GM23248 (cell line): ENCODE measurements at regions not wholly inside any gene's neighbourhood (a gene's known extent, or its start where the extent isn't known, plus 50 kb on each side); places are given as distances from the start of the nearest gene placed in this dataset.

Experiments
- DNase-seq: peaks from one replicate; pipeline ENCODE4 v3.0.0-alpha.2; 2015
- H2AFZ ChIP-seq: fragments of 200-600 bp; sonication (generic); 2 replicates; pipeline ENCODE4 v1.6.1; 2016; ENCODE audit warnings: antibody characterized with exemption
- H3F3A ChIP-seq: fragments of 200-600 bp; sonication (generic); 2 replicates; pipeline ENCODE4 v1.6.1; 2016; ENCODE audit warnings: mild to moderate bottlenecking, antibody characterized with exemption, mixed run types; ENCODE audit not compliant: insufficient read depth
- H3K27ac ChIP-seq: fragments of 200-600 bp; sonication (generic); 2 replicates; pipeline ENCODE4 v1.5.1; 2016; ENCODE audit warnings: mild to moderate bottlenecking
- H3K27me3 ChIP-seq: fragments of 200-600 bp; sonication (generic); replicated peaks from 2 replicates; pipeline ENCODE4 v1.6.1; 2016; ENCODE audit warnings: mild to moderate bottlenecking; ENCODE audit not compliant: insufficient read depth
- H3K36me3 ChIP-seq: fragments of 200-600 bp; sonication (generic); 2 replicates; pipeline ENCODE4 v1.6.1; 2016; ENCODE audit warnings: low read depth, mild to moderate bottlenecking
- H3K4me1 ChIP-seq: fragments of 200-600 bp; sonication (generic); 2 replicates; pipeline ENCODE4 v1.6.1; 2016; ENCODE audit warnings: mild to moderate bottlenecking; ENCODE audit not compliant: insufficient read depth
- H3K4me2 ChIP-seq: fragments of 200-600 bp; sonication (generic); one replicate; pipeline ENCODE4 v1.6.1; 2016; ENCODE audit warnings: mild to moderate bottlenecking; ENCODE audit not compliant: unreplicated experiment
- H3K4me3 ChIP-seq: fragments of 200-600 bp; sonication (generic); 2 replicates; pipeline ENCODE4 v1.5.1; 2016; ENCODE audit warnings: mild to moderate bottlenecking
- H3K79me2 ChIP-seq: fragments of 200-600 bp; sonication (generic); 2 replicates; pipeline ENCODE4 v1.6.1; 2016; ENCODE audit warnings: mild to moderate bottlenecking; ENCODE audit not compliant: insufficient read depth
- H3K9ac ChIP-seq: fragments of 200-600 bp; sonication (generic); 2 replicates; pipeline ENCODE4 v1.6.1; 2016; ENCODE audit warnings: mild to moderate bottlenecking
- H3K9me2 ChIP-seq: fragments of 200-600 bp; sonication (generic); 2 replicates; pipeline ENCODE4 v1.6.1; 2016; ENCODE audit warnings: mixed run types, mild to moderate bottlenecking, moderate library complexity; ENCODE audit not compliant: insufficient read depth
- H3K9me3 ChIP-seq: fragments of 200-600 bp; sonication (generic); one replicate; pipeline ENCODE4 v1.6.1; 2017; ENCODE audit warnings: low read depth
- H4K20me1 ChIP-seq: fragments of 200-600 bp; sonication (generic); 2 replicates; pipeline ENCODE4 v1.6.0; 2016; ENCODE audit not compliant: insufficient read depth
- EZH2 ChIP-seq: fragments of 200-600 bp; sonication (generic); IDR thresholded peaks from 2 replicates; pipeline ENCODE4 v1.6.1; 2018; ENCODE audit warnings: antibody characterized with exemption, mild to moderate bottlenecking; ENCODE audit not compliant: insufficient read depth, poor library complexity, severe bottlenecking
- EZH2phosphoT487 ChIP-seq: fragments of 200-600 bp; sonication (generic); IDR thresholded peaks from 2 replicates; pipeline ENCODE4 v1.6.1; 2018; ENCODE audit warnings: antibody characterized with exemption, moderate library complexity, mild to moderate bottlenecking, low read depth; ENCODE audit not compliant: insufficient read depth
- WGBS, 2 experiments: methylation state at CpG; one replicate each; pipeline ENCODE4 v1.1.6; 2015 to 2017; ENCODE audit warnings: low lambda C conversion rate in 2 of 2, low coverage in 1 of 2; ENCODE audit errors: missing lambda C conversion rate in 2 of 2; 5-methylcytosine and 5-hydroxymethylcytosine counted together
- in situ Hi-C: fragments of 300-500 bp; cut with MboI; formaldehyde crosslinking; loops from 2 replicates; pipeline ENCODE4 v1.15.0; 2020

- no peaks in the 10 kb centered on the region for H3K9me3 ChIP-seq
- no peak overlapping the region for H3K9ac ChIP-seq
- H3F3A ChIP-seq, result peaks cover 15% of the 10 kb centered on the region
- no peak for TF ChIP-seq EZH2phosphoT487
- TF ChIP-seq EZH2, result no peak
- no peaks in the 10 kb centered on the region for H3K27me3 ChIP-seq
- peaks cover 48% of the 10 kb centered on the region for H3K4me1 ChIP-seq
- in situ Hi-C loops, result no loop called here
- no peaks in the 10 kb centered on the region for H4K20me1 ChIP-seq
- no peak for DNase-seq
- no peak overlapping the region for H3K4me2 ChIP-seq
- H3K4me3 ChIP-seq, result no peak overlapping the region
- H3K27ac ChIP-seq, result no peak overlapping the region
- H3K9me2 ChIP-seq, result no peaks in the 10 kb centered on the region
- 0 out of 2 replicates have a peak overlapping the region, but pooled peaks have one; percentile 8 for H2AFZ ChIP-seq
- no peaks in the 10 kb centered on the region for H3K79me2 ChIP-seq
- WGBS, 2 experiments, result 9 to 10% methylated on average over 1 of the region's 1 CpG
- H3K36me3 ChIP-seq, result no peaks in the 10 kb centered on the region
Measured at GRCh38 chr11:106280036-106280435, 202.6 kb downstream of the AASDHPPT start.

GRCh38 chr11:106281455-106282173 lies 204.2 kb downstream of the AASDHPPT start:
- DNase-seq, result peak; percentile 88
- 87 to 91% methylated on average over 3 of the region's 3 CpGs for whole genome bisulfite sequencing, 2 experiments
- Histone ChIP-seq H3K27ac (peak overlapping the region; percentile 63), H3K36me3 (no peaks in the 10 kb centered on the region), H2AFZ (no peak overlapping the region), H3K9ac (peak overlapping the region; percentile 22), H3K4me1 (peaks cover 32% of the 10 kb centered on the region), H3K79me2 (no peaks in the 10 kb centered on the region), H4K20me1 (no peaks in the 10 kb centered on the region), H3K4me3 (no peak overlapping the region), H3K9me2 (no peaks in the 10 kb centered on the region), H3K27me3 (no peaks in the 10 kb centered on the region), H3F3A (peaks cover 15% of the 10 kb centered on the region), H3K9me3 (no peaks in the 10 kb centered on the region), H3K4me2 (peak overlapping the region; percentile 54)
- in situ Hi-C loops, result no loop called here
- no peak for TF ChIP-seq EZH2phosphoT487
- no peak for TF ChIP-seq EZH2

GRCh38 chr11:106286881-106287504 lies 209.5 kb downstream of the AASDHPPT start:
- in situ Hi-C loops, result no loop called here
- Histone ChIP-seq H3F3A (no peaks in the 10 kb centered on the region), H3K4me3 (no peak overlapping the region), H3K9me2 (no peaks in the 10 kb centered on the region), H3K27ac (no peak overlapping the region), H4K20me1 (no peaks in the 10 kb centered on the region), H3K79me2 (no peaks in the 10 kb centered on the region), H3K9me3 (no peaks in the 10 kb centered on the region), H3K9ac (no peak overlapping the region), H3K4me1 (peaks cover 1% of the 10 kb centered on the region; the same call in 1 of the 2 replicates), H3K4me2 (no peak overlapping the region), H2AFZ (peak overlapping the region; percentile 45), H3K27me3 (no peaks in the 10 kb centered on the region), H3K36me3 (no peaks in the 10 kb centered on the region)
- TF ChIP-seq EZH2 (no peak), EZH2phosphoT487 (no peak)
- no peak for DNase-seq
- WGBS, 2 experiments, result 27 to 41% methylated on average over 3 of the region's 3 CpGs

- H3K9me3 ChIP-seq, result no peaks in the 10 kb centered on the region
- H3K79me2 ChIP-seq, result no peaks in the 10 kb centered on the region
- WGBS, 2 experiments, result 77 to 78% methylated on average over 3 of the region's 3 CpGs
Measured at GRCh38 chr11:106288057-106288456, 210.6 kb downstream of the AASDHPPT start.

More at GRCh38 chr11:106288057-106288456, 210.6 kb downstream of the AASDHPPT start:
- Histone ChIP-seq H3K27ac (no peak overlapping the region), H3K36me3 (no peaks in the 10 kb centered on the region), H3K27me3 (no peaks in the 10 kb centered on the region), H3K9ac (no peak overlapping the region), H3F3A (no peaks in the 10 kb centered on the region), H3K4me2 (no peak overlapping the region), H3K9me2 (no peaks in the 10 kb centered on the region), H4K20me1 (no peaks in the 10 kb centered on the region), H3K4me3 (no peak overlapping the region), H3K4me1 (no peaks in the 10 kb centered on the region), H2AFZ (no peak overlapping the region)
- TF ChIP-seq EZH2phosphoT487 (no peak), EZH2 (no peak)
- in situ Hi-C loops, result no loop called here
- DNase-seq, result no peak
